ENCODE measurements at regions not wholly inside any gene's neighbourhood (a gene's known extent, or its start where the extent isn't known, plus 50 kb on each side); places are given as distances from the start of the nearest gene placed in this dataset.
"Not testable (repeated sequence)": the region's sequence is repeated elsewhere in the genome, so short reads cannot be mapped to it uniquely, and the experiment has no call there.

DNA sequence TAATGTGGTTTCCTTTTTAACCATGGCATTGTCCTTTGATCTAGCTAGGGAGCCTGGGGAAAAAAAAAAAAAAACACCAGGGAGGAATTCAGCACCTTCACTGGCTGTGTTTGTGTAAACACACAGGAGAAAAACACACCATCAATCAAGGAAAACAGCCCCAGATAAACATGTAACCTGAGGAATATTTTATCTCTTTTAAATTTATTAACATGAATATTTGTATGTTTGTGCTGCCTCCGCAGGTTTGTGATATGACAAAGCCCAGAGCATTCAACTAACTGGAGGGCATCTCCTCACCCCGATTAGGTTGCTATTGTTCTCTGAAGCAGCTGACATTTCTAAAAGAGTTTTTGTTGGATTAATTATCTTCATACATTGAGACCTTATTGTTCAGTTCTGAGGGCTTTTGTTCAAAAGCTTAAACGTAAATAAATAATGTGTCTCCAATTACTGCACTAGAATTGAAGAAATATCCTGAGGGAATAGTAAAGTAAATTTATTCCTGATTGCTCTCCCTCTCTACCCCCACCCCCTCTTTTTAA lies 89.4 kb upstream of the SEMA3E start:
- TF ChIP-seq, protein P1, sequence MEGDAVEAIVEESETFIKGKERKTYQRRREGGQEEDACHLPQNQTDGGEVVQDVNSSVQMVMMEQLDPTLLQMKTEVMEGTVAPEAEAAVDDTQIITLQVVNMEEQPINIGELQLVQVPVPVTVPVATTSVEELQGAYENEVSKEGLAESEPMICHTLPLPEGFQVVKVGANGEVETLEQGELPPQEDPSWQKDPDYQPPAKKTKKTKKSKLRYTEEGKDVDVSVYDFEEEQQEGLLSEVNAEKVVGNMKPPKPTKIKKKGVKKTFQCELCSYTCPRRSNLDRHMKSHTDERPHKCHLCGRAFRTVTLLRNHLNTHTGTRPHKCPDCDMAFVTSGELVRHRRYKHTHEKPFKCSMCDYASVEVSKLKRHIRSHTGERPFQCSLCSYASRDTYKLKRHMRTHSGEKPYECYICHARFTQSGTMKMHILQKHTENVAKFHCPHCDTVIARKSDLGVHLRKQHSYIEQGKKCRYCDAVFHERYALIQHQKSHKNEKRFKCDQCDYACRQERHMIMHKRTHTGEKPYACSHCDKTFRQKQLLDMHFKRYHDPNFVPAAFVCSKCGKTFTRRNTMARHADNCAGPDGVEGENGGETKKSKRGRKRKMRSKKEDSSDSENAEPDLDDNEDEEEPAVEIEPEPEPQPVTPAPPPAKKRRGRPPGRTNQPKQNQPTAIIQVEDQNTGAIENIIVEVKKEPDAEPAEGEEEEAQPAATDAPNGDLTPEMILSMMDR (conservative IDR thresholded peaks at IDR 0.05; ENCODE audit: control insufficient read depth, insufficient read depth, low read depth, low read length), result no peak
- no peak overlapping the region for H3K4me3 ChIP-seq (ENCODE audit: control insufficient read depth, low read depth, low read length)
- no peak for DNase-seq (ENCODE audit: low read depth)

DNA sequence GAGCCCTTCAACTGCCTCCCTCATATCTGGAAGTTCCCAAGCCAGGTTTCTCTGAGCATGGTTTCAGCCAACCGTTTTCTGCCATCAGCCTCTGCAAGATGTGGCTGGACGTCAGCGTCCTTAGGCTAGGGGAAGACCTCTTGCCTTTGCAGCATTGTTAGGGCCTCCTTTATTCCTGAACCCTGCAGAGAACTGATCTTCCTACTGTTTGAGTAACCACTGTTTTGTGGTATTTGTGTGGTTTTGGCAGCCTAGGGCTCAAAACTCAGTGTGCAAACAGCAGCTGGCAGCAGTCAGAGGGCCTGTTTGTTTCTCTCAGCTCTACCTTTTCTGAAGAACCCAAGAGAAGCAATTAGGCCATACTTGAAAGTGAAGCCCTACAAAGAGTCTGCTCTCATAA lies 83.4 kb upstream of the SEMA3E start:
- no peak for DNase-seq (ENCODE audit: low read depth)
- TF ChIP-seq, protein P1 (conservative IDR thresholded peaks at IDR 0.05; ENCODE audit: control insufficient read depth, insufficient read depth, low read depth, low read length), result no peak
- H3K4me3 ChIP-seq (ENCODE audit: control insufficient read depth, low read depth, low read length), result no peak overlapping the region

DNA sequence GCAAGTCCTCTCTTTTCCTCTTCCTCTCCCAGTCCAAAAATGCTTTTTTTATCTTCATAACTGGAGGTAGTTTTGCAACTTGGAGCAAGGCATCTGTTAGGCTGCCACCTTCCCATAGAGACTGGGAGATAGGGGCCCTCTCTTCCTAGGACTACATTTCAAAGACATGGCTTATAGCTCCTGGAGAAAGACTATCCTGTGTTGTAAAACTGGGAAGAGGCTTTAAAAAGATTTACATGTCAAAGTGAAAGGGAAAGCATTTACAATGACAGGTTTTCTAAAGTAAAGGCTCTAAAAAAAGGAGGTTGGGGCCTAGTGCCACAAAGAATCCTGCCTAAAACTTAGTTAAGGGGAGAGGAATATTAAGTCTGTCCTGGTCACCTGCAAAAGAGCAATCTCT lies 82.2 kb upstream of the SEMA3E start:
- TF ChIP-seq, protein P1 (conservative IDR thresholded peaks at IDR 0.05; ENCODE audit: control insufficient read depth, insufficient read depth, low read depth, low read length), result no peak
- H3K4me3 ChIP-seq (ENCODE audit: control insufficient read depth, low read depth, low read length), result no peak overlapping the region
- DNase-seq (ENCODE audit: low read depth), result no peak

DNA sequence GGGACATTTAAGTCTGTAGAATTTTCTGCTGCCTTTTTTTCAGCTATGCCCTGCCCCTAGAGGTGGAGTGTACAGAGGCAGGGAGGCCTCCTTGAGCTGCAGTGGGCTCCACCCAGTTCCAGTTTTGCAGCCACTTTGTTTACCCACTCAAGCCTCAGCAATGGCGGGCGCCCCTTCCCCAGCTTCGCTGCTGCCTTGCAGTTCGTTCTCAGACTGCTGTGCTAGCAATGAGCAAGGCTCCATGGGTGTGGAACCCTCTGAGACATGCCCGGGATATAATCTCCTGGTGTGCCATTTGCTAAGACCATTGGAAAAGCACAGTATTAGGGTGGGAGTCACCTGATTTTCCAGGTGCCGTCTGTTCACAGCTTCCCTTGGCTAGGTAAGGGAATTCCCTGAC lies 68.0 kb upstream of the SEMA3E start:
- H3K4me3 ChIP-seq (ENCODE audit: control insufficient read depth, low read depth, low read length), result not testable (repeated sequence)

DNA sequence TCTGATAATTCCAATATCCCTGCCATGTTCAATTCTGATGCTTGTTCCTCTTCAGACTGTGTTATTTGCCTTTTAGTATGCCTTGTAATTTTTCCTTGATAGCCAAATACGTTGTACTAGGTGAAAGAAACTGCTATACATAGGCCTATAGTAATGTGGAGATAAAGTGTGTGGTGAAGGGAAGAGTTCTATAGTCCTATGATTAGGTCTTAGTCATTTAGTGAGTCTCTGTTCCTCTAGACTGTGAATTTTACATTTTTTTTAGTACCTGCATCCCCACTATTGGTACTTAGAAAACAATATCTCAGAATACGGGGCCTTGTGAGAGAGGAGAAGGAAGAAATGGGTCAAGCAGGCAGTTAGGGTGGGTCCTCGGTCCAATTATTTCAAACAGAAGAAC lies 59.6 kb upstream of the SEMA3E start:
- H3K4me3 ChIP-seq (ENCODE audit: control insufficient read depth, low read depth, low read length), result no peak overlapping the region
- DNase-seq (ENCODE audit: low read depth), result no peak
- TF ChIP-seq, protein P1 (conservative IDR thresholded peaks at IDR 0.05; ENCODE audit: control insufficient read depth, insufficient read depth, low read depth, low read length), result no peak

More for the DNA sequence above, 68.0 kb upstream of the SEMA3E start:
- DNase-seq (ENCODE audit: low read depth), result not testable (repeated sequence)

DNA sequence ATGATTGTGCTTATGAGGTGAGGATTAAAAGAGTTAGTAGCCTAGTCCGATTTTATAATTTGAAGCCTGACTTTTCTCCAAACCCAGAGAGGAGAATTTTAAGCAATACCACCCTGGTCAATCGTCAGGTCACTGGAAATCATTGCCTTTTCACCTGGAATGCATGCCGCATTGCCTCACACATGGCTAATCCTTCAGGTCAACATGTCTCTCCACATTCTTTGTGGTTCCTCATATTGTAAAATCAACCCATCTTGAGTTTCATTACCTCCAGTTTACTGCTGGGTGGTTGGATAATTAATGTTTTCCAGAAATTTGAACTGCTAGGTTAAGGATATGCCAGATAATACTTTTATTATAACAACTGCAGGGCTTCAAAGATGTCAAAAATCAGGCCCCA lies 55.6 kb upstream of the SEMA3E start:
- no peak for DNase-seq (ENCODE audit: low read depth)
- TF ChIP-seq, protein P1 (conservative IDR thresholded peaks at IDR 0.05; ENCODE audit: control insufficient read depth, insufficient read depth, low read depth, low read length), result no peak
- H3K4me3 ChIP-seq (ENCODE audit: control insufficient read depth, low read depth, low read length), result no peak overlapping the region

DNA sequence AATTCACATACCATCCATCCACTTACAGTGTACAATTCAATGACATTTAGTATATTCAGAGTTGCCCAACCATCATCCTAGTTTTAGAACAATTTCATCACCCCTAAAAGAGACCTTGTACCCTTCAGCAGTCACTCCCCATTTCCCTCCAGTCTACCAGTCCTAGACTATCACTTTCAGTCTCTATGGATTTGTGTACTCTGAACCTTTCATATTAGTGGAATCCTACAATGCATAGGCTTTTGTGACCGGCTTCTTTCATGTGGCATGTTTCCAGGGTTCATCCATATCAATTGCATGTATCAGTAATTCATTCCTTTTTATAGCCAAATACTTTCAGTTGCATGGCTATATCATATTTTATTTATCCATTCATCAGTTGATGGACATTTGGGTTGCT lies 53.5 kb upstream of the SEMA3E start:
- H3K4me3 ChIP-seq (ENCODE audit: control insufficient read depth, low read depth, low read length), result no peak overlapping the region
- TF ChIP-seq, protein P1 (conservative IDR thresholded peaks at IDR 0.05; ENCODE audit: control insufficient read depth, insufficient read depth, low read depth, low read length), result no peak
- DNase-seq (ENCODE audit: low read depth), result no peak

All from fibroblast of mammary gland (primary cell).